MM.1S (cell line): ENCODE measurements at regions not wholly inside any gene's neighbourhood (a gene's known extent, or its start where the extent isn't known, plus 50 kb on each side); places are given as distances from the start of the nearest gene placed in this dataset.

Experiments used
- EZH2 ChIP-seq: fragments of 300-600 bp; sonication (generic); optimal IDR thresholded peaks from 2 replicates; pipeline ENCODE3; 2017; ENCODE audit warnings: low read depth, mild to moderate bottlenecking, antibody characterized with exemption, low read length, mixed read lengths
- EZH2phosphoT487 ChIP-seq: fragments of 300-600 bp; sonication (generic); IDR thresholded peaks from 2 replicates; pipeline ENCODE4 v1.6.1; 2018; ENCODE audit warnings: antibody characterized with exemption, low read length
- TF ChIP-seq, protein P1 (sequence below): fragments of 300-600 bp; sonication (generic); IDR thresholded peaks from 2 replicates; pipeline ENCODE4 v1.5.1; 2016; ENCODE audit warnings: antibody characterized with exemption, low read length, mixed read lengths

DNA sequence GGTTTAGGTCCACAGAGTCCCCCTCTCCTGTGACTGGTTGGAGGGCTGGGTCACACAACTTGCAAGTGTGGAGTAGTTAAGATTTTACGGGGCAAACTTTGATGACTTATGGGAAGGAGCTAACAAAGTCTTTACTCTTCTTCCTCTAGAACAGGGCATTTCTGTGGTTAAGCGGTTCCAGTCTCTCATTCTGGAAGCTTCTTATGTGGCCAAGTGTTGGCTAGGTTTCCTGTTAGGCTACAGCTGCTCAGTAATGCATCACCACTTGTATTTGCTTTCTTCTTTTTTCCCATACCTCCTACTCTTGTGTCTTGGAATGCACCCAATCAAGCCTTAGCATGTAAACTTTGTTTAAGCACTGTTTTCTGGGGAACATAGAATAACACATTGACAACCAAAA lies 100.6 kb upstream of the PLAAT1 start:
- TF ChIP-seq, protein P1, sequence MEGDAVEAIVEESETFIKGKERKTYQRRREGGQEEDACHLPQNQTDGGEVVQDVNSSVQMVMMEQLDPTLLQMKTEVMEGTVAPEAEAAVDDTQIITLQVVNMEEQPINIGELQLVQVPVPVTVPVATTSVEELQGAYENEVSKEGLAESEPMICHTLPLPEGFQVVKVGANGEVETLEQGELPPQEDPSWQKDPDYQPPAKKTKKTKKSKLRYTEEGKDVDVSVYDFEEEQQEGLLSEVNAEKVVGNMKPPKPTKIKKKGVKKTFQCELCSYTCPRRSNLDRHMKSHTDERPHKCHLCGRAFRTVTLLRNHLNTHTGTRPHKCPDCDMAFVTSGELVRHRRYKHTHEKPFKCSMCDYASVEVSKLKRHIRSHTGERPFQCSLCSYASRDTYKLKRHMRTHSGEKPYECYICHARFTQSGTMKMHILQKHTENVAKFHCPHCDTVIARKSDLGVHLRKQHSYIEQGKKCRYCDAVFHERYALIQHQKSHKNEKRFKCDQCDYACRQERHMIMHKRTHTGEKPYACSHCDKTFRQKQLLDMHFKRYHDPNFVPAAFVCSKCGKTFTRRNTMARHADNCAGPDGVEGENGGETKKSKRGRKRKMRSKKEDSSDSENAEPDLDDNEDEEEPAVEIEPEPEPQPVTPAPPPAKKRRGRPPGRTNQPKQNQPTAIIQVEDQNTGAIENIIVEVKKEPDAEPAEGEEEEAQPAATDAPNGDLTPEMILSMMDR: no peak
- TF ChIP-seq EZH2phosphoT487 (no peak), EZH2 (no peak)
